GM21737 (cell line): ENCODE measurements at regions not wholly inside any gene's neighbourhood (a gene's known extent, or its start where the extent isn't known, plus 50 kb on each side); places are given as distances from the start of the nearest gene placed in this dataset.

Source experiments
- ATAC-seq: cut with Tn5 transposase; IDR thresholded peaks from one replicate; pipeline ENCODE4 v1.9.1; 2021; ENCODE audit warnings: mild to moderate bottlenecking, moderate library complexity; ENCODE audit not compliant: unreplicated experiment

GRCh38 chr12:31868965-31869364, 90.2 kb upstream of the RESF1 start:
- no peak for ATAC-seq

- ATAC-seq, result no peak
Measured at GRCh38 chr12:31867292-31867691, 91.9 kb upstream of the RESF1 start.

GRCh38 chr12:31866523-31866922, 92.7 kb upstream of the RESF1 start:
- no peak for ATAC-seq

- ATAC-seq, result no peak
Measured at GRCh38 chr12:31865023-31865422, 94.2 kb upstream of the RESF1 start.

- ATAC-seq, result no peak
Measured at GRCh38 chr12:31861360-31861759, 97.9 kb upstream of the RESF1 start.

GRCh38 chr12:31860401-31860800, 98.8 kb upstream of the RESF1 start:
- ATAC-seq, result no peak

- no peak for ATAC-seq
Measured at GRCh38 chr12:31859232-31859977, 99.8 kb upstream of the RESF1 start.

GRCh38 chr12:31855427-31855826, 103.8 kb upstream of the RESF1 start:
- no peak for ATAC-seq

GRCh38 chr12:31853977-31854376, 105.2 kb upstream of the RESF1 start:
- no peak for ATAC-seq

GRCh38 chr12:31853520-31853919, 105.7 kb upstream of the RESF1 start:
- ATAC-seq, result no peak

GRCh38 chr12:31850268-31850667, 108.9 kb upstream of the RESF1 start:
- ATAC-seq, result no peak

GRCh38 chr12:31849090-31849687, 110.0 kb upstream of the RESF1 start:
- no peak for ATAC-seq

- no peak for ATAC-seq
Measured at GRCh38 chr12:31846405-31846804, 112.8 kb upstream of the RESF1 start.

- ATAC-seq, result no peak
Measured at GRCh38 chr12:31845613-31846322, 113.4 kb upstream of the RESF1 start.

GRCh38 chr12:31843398-31844095, 114.7 kb upstream of the AMN1 start:
- no peak for ATAC-seq

GRCh38 chr12:31837913-31838312, 109.1 kb upstream of the AMN1 start:
- ATAC-seq, result no peak

- no peak for ATAC-seq
Measured at GRCh38 chr12:31835276-31835882, 106.6 kb upstream of the AMN1 start.

- no peak for ATAC-seq
Measured at GRCh38 chr12:31834150-31834549, 105.3 kb upstream of the AMN1 start.

- ATAC-seq, result peak; percentile 64
Measured at GRCh38 chr12:31832740-31833729, 104.2 kb upstream of the AMN1 start.

- no peak for ATAC-seq
Measured at GRCh38 chr12:31828071-31828470, 99.2 kb upstream of the AMN1 start.
